ENCODE measurements at regions not wholly inside any gene's neighbourhood (a gene's known extent, or its start where the extent isn't known, plus 50 kb on each side); places are given as distances from the start of the nearest gene placed in this dataset.
"Not testable (repeated sequence)": the region's sequence is repeated elsewhere in the genome, so short reads cannot be mapped to it uniquely, and the experiment has no call there.

- DNase-seq (ENCODE audit: low read depth), result no peak
Measured at GRCh38 chr10:45118929-45119328, 118.2 kb downstream of the ZNF22 start.

DNA sequence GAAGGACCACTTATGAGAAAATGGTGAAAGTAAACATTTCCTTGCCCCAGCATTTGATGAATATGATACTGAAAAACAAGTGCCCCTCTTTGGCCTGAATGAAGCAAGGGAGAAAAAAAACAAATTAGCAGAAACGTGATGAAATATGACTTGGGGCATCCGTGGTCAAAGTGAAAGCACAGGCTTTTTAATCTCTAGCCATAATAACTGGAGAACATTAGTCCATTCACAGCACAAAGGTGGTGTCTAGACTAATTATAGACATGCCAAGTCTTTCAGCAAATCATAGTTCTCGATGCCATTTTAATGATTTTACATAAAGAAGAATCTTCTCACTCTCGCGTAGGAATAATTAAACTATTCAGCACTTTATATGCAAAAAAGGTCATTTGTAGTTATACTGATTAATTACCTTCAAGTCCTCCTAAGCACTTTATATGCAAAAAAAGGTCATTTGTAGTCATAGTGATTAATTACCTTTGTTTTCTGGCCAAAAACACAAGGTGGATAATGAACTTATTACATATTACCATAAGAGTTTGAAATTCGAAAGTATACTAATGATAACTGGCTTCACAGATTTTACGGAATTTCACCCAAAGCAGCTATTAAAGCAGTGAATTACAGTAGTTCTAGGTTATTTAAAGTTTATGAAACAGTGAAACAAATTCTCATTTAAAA, 121.6 kb downstream of the ZNF22 start:
- DNase-seq (ENCODE audit: low read depth), result not testable (repeated sequence)

DNA sequence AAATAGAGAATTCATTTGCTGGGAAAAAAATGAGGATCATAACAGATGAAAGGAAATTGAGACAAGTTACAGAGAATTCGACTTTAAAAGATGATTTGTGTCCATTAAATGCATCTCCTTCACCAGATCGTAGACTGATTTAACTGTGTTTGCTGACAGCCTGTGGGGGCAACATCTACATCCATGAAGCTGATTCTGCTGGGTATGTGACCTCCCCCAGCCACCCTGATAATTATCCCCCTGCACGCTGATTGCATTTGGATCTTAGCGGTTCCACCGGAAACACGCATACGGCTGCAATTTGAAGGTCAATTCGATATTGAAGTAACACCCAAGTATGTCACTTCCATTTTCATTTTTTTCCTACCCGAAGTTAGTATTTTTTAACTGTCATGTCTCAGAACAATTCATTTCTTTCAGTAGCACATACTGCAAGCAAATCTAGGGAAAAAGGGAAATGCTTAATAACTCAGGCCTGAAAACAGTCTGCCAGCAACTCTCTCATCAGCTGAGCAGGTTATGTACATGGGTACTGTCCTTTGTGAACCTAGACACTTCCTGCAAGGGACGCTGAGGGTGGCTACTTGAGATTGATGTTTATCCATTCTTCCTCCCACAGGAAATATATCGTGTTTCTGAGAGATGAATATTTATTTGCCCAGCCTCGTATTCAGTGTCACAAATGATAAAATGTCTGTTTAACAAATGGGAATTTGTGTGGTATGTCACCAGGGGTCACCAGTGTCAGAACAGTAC, 134.9 kb downstream of the ZNF22 start:
- no peak for DNase-seq (ENCODE audit: low read depth)

GRCh38 chr10:45136256-45136655, 135.5 kb downstream of the ZNF22 start:
- DNase-seq (ENCODE audit: low read depth), result no peak

GRCh38 chr10:45144326-45145070, 143.8 kb downstream of the ZNF22 start:
- no peak for DNase-seq (ENCODE audit: low read depth)

GRCh38 chr10:45145143-45145542, 144.4 kb downstream of the ZNF22 start:
- not testable (repeated sequence) for DNase-seq (ENCODE audit: low read depth)

GRCh38 chr10:45147000-45147399, 146.3 kb downstream of the ZNF22 start:
- no peak for DNase-seq (ENCODE audit: low read depth)

DNA sequence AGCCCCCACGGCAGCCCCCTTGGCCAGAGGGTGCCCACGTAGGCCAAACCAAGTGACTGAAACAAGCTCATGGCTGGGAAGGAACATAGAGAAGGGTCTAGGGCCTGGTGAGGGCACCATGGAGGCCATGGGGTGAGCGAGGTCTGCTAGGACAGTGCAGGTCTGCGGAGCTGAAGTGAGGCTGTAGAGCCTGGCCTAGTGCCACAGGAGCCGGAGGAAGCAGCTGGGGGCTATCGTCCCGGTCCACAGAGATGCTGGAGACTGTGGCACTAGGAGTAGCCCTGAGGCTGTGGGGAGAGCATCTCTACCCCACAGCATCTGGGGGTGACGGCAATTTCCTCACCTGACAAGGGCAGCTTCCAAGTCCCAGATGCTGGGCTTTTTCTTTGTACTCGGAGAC, 150.3 kb downstream of the ZNF22 start:
- no peak for DNase-seq (ENCODE audit: low read depth)

- DNase-seq (ENCODE audit: low read depth), result no peak
Measured at GRCh38 chr10:45151467-45152214, 150.9 kb downstream of the ZNF22 start.

- no peak for DNase-seq (ENCODE audit: low read depth)
Measured at GRCh38 chr10:45152726-45153125, 152.0 kb downstream of the ZNF22 start.

GRCh38 chr10:45154502-45154901, 153.8 kb downstream of the ZNF22 start:
- DNase-seq (ENCODE audit: low read depth), result no peak

GRCh38 chr10:45155784-45156183, 155.1 kb downstream of the ZNF22 start:
- DNase-seq (ENCODE audit: low read depth), result no peak

- peak; percentile 74 for DNase-seq (ENCODE audit: low read depth)
Measured at GRCh38 chr10:45160271-45160670, 155.1 kb downstream of the OR13A1 start.

- no peak for DNase-seq (ENCODE audit: low read depth)
Measured at GRCh38 chr10:45163315-45163975, 152.0 kb downstream of the OR13A1 start.

DNA sequence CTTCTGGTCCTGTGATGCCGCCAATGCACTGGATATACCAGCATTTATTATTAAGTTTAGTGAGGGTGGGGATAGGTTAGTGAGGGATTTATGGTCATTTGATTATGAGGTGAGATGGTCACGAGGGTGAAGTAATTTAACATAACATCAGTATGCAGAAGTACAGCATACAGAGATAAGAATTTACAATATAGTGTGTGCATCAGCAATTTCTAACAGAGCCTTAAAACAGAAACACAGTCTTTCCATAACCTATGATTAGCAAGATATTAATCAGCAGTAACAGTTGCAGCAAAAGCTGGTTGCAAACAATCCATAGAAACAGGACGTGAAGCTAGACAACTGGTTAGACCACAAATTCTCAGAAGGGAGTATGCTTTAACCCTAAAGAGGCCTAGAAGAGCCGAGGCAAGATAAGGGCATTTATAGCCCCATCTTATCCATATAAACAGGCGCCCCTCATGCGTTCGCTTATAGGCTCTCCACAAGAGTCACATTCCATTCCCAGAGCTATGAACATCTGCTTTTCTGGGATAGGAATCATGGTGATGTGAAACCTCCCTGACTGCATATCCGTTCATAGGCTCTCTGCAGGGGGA, 139.8 kb downstream of the OR13A1 start:
- DNase-seq (ENCODE audit: low read depth), result not testable (repeated sequence)

DNA sequence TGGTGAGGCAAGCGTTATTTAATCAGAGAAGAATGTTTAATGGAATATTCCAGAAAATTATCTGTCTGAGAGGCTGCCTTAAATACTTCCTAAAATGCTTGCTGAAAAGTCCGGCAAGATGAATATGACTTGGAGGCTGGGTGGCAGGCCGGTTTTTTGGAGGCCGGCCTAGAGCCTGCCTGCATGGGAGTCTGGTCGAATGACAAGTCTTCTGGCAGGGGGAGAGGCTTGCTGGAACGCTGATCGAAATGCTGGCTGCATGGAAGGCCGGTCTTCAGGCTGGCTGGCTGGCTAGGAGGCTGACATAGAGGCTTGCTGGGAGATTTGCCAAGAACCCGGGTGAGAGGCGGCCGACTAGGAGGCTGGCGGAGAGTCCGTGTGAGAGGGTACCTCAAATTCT, 135.7 kb downstream of the OR13A1 start:
- no peak for DNase-seq (ENCODE audit: low read depth)

DNA sequence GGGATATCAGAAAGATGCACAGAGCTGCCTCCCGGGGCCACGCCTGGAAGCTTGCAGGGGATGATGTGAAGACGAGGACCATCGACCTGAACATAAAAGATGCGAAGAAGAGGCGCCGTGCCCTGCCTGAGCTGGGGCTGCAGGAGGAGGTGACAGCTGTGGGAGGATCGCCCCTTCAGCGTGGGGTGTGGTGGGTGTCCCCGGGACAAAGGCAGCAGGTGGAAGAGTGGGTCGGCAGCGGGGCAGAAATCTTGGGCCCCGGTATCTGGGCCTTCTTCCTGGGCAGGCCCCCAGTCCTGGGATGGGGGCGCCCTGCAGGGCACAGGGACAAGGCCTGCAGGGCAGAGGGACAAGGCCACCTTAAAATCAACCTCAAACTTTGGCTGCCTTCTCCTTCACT, 134.9 kb downstream of the OR13A1 start:
- no peak for DNase-seq (ENCODE audit: low read depth)

GRCh38 chr10:45180946-45181875, 134.2 kb downstream of the OR13A1 start:
- peak; percentile 6 for DNase-seq (ENCODE audit: low read depth)

GRCh38 chr10:45183174-45183573, 132.2 kb downstream of the OR13A1 start:
- DNase-seq (ENCODE audit: low read depth), result no peak

DNA sequence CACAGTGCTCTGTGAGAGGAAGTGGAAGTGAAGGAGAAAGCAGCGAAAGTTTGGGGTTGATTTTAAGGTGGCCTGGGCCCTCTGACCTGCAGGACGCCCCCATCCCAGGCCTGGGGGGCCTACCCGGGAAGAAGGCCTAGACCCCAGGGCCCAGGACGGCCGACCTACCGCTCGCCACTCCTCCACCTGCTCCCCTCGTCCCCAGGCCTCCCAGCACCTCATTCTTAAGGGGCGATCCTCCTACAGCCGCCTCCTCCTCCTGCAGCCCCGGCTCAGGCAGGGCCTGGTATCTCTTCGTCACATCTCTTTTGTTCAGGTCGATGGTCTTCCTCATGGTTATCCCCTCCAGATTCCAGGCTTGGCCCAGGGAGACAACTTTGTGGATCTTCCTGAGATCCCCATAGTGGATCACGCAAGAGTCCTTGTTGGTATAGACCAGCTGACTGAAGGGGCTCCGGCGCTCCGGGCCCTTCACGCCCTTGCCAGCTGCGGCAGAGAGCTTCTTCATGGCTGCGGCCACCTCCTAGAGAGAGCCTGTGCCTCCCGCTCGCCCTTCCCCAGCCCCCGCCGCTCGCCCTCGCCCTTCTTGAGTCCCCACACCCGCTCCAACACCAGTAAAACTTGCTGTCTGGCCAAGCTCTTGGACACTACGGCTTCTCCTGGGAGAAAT, 117.5 kb downstream of the OR13A1 start:
- no peak for DNase-seq (ENCODE audit: low read depth)

All from non-pigmented ciliary epithelial cell (primary cell).